GM12872 (cell line): ENCODE measurements at regions not wholly inside any gene's neighbourhood (a gene's known extent, or its start where the extent isn't known, plus 50 kb on each side); places are given as distances from the start of the nearest gene placed in this dataset.

Experiments used
- TF ChIP-seq, protein P1 (sequence below): IDR thresholded peaks from 3 replicates; pipeline ENCODE4 v1.5.1; 2011; ENCODE audit warnings: low read depth, mild to moderate bottlenecking, low read length, moderate library complexity; ENCODE audit not compliant: insufficient read depth

DNA sequence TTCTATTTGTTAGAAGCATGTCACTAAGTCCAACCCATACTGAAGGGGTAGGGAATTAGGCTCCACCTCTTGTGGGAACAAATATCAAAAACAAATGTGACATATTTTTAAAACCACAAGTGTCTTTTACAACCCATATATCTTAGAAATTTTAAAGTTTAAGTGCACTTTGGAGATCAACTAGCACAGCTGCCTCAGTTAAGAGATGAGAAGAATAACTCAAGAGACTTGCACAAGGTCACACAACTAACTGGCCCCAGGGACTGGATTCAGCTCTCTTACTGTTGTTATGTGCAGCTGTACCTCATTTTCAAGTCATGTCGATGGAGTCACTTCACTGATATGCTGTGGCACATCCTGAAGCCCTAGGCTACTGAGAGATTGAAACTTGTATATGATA, 102.9 kb upstream of the BMP2 start:
- TF ChIP-seq, protein P1, sequence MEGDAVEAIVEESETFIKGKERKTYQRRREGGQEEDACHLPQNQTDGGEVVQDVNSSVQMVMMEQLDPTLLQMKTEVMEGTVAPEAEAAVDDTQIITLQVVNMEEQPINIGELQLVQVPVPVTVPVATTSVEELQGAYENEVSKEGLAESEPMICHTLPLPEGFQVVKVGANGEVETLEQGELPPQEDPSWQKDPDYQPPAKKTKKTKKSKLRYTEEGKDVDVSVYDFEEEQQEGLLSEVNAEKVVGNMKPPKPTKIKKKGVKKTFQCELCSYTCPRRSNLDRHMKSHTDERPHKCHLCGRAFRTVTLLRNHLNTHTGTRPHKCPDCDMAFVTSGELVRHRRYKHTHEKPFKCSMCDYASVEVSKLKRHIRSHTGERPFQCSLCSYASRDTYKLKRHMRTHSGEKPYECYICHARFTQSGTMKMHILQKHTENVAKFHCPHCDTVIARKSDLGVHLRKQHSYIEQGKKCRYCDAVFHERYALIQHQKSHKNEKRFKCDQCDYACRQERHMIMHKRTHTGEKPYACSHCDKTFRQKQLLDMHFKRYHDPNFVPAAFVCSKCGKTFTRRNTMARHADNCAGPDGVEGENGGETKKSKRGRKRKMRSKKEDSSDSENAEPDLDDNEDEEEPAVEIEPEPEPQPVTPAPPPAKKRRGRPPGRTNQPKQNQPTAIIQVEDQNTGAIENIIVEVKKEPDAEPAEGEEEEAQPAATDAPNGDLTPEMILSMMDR, result no peak

GRCh38 chr20:6663751-6664388, 103.6 kb upstream of the BMP2 start:
- TF ChIP-seq, protein P1, result no peak

DNA sequence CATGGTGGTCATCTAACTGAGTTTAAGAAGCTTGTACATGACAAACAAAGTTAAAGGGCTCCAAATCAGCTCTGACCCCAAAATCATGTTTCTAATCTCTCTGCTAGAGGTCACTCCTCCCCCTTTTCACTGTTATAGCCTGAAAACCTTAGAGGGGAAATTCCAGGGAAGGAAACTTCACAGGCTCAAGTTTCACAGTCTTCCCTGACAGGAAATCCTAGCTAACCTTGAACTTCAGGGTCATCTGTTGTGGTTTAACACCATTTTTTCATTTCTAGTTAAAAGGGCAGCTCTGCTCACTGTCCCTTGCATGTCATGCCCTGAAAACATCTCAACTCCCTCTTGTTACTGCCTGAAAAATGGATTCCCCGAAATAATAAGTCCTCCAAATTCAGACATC, 104.4 kb upstream of the BMP2 start:
- TF ChIP-seq, protein P1, result no peak

DNA sequence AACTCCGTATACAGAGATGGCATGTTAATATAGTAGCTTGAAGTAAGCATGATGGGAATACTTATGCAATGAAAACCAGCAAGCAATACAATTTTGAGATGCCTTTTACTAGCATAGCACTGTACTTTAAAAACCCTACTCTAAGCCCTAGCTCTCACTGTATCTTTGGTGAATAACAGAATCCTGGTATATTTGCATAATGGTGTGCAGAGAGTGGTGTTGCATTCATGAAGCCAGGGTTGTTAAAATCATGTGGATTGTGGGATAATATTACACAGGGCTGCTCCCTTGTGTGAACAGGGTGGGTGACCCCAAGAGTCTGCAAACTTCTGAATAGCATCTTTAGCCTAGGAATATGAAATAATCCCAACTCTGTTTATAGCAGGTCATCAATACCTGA, 105.2 kb upstream of the BMP2 start:
- TF ChIP-seq, protein P1, result no peak

DNA sequence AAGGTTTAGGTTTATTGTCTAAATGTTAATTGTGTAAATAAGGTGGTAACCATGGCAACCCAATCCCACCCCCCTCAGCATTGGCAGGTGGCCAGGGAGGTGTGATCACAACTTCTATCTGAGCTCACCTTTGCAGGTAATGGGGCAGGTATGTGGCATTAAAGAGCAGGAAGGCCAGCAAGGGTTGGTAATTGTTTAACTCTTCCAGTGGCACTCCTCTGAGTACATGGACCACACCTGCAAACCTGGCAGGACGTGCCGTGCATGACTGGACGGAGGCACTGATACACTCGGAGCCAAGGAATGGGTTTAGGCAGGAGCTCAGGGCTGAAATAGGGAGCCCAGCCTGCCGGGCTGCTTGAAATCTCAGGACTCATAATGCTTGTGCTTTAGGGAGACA, 107.0 kb upstream of the BMP2 start:
- TF ChIP-seq, protein P1, result no peak

- TF ChIP-seq, protein P1, result no peak
Measured at GRCh38 chr20:6657904-6658303, 109.6 kb upstream of the BMP2 start.

GRCh38 chr20:6657111-6657510, 110.4 kb upstream of the BMP2 start:
- TF ChIP-seq, protein P1, result no peak
